ENCODE measurements at regions not wholly inside any gene's neighbourhood (a gene's known extent, or its start where the extent isn't known, plus 50 kb on each side); places are given as distances from the start of the nearest gene placed in this dataset.

- TF ChIP-seq CTCF (IDR thresholded peaks at IDR 0.05; ENCODE audit: low read length): no peak
- TF ChIP-seq EZH2 (IDR thresholded peaks at IDR 0.05; ENCODE audit: borderline replicate concordance, low read length): no peak
Measured at GRCh38 chr2:125736306-125736705, 919.7 kb upstream of the GYPC start.
